Suppressor macrophage (primary cell): ENCODE measurements at regions not wholly inside any gene's neighbourhood (a gene's known extent, or its start where the extent isn't known, plus 50 kb on each side); places are given as distances from the start of the nearest gene placed in this dataset.

ENCODE experiments used
- DNase-seq, 4 experiments: peaks; one replicate each; pipeline ENCODE4 v3.0.0-alpha.2; 2020 to 2022

DNA sequence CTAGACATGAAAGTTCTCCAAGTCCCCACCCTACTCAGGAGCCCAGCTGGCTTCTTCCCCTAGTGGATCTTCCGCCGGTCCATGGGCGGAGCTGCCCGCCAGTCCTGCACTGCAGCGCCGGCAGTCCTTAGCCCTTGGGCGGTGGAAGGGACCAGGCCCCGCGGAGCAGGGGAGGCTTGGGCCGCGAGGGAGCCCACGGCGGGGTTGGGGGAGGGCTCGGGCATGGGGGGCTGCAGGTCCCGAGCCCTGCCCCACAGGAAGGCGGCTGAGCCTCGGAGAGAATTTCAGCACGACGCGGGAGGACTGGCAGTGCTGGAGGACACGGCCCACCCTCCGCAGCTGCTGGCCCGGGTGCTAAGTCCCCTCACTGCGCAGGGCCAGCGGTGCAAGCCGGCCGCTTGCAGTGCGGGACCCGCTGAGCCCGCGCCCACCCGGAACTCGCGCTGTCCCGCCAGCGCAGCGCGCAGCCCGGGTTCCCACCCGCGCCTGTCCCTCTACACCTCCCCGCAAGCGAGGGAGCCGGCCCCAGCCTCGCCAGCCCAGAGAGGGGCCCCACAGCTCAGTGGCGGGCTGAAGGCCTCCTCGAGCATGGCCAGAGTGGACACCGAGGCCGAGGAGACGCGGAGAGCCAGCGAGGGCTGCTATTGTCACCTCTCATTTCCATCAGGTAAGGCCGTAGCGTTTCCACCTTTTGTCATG, 1398.6 kb downstream of the MRPL39 start:
- no peak for DNase-seq

DNA sequence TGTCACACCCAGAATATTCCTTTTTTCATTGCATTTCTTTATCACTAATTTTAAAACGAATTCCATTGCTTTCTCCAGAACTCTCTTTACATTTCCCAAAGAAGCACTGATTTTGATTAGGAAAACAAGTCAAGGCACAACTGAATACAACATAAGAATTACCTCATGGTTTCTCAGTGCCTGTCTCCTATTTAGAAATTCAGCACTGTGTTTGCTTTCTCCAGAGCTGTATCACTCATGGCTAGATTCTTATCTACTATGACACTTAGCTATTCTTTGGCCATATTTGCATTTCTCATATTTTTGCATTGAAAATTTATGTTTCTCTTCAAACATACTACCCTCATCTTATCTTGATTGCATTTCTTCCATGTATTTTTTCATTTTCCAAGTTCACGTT, 1402.0 kb downstream of the MRPL39 start:
- DNase-seq: no peak

DNA sequence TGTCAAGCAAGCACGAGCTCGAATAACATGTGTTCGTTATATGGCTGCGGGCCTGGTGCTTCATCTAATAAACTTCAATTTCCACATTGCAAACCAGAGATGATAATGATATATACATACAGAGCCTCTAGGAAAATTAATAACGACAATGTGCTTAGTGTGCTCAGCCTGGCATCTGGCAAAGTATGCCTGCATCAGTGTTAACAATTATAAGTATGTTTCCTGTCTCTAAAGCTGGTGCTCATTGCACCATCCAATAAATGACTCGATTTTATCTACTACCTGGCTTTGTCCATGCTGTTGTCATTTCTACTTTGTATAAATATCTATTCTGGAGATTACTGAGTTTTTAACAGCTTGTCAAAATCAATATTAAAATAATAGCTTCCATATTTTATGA, 1402.6 kb downstream of the MRPL39 start:
- no peak for DNase-seq

DNA sequence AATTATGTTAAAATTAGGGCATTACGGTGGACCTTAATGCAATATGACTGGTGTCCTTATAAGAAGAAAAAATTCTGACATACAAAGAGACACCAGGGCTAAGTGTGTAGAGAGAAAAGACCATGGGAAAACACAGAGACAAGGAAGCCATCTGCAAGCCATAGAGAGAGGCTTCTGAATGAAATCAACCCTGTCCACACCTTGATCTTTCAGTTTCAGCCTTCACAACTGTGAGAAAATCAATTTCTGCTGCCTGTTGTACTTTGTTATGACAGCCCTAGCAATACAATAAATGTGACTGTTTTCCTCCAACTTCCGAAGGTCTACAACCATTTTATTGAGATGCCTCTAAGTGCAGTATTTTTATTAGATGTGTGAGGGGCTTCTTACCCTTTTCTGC, 1407.2 kb downstream of the MRPL39 start:
- DNase-seq: no peak

GRCh38 chr21:24197923-24198322, 1409.4 kb downstream of the MRPL39 start:
- no peak for DNase-seq

GRCh38 chr21:24197132-24197643, 1410.1 kb downstream of the MRPL39 start:
- no peak for DNase-seq

DNA sequence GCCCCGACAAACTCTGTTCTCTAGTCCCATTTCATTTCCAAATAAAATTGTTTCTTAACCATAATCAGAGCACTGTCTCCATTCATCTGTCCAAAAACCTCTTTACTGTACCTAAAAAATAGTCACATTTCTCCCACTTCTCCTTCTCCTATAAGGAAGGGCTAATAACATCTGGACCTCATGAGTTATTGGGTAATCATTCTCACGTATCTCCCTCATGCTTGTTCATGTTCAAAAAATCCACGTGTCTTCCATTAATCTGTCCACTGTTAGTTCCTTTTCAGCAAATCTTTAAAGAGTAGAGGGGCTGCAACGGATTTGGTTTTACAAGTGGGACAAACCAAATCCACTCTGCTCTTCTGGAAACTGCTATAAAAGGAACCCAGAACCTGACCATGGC, 1418.8 kb downstream of the MRPL39 start:
- no peak for DNase-seq

DNA sequence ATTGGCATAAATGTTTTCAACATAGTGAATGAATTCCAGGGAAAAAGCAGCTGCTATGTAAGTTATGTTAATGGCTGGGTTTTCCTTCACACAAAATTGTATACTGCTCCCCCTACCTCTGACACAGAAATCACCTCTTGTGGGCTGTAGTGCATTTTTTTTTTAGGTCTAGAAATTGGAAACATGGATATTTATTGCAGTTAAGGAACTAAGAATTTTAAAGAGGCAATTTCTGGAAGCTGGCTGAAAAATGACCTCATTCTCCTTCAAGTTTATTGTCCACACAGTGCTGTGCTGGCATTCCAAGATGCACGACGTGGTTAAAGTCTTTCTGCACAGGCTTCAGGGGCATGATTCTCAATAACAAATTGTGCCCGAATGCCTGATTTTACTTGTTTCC, 1424.2 kb downstream of the MRPL39 start:
- DNase-seq: no peak

- DNase-seq: no peak
Measured at GRCh38 chr21:24179110-24179509, 1428.2 kb downstream of the MRPL39 start.

DNA sequence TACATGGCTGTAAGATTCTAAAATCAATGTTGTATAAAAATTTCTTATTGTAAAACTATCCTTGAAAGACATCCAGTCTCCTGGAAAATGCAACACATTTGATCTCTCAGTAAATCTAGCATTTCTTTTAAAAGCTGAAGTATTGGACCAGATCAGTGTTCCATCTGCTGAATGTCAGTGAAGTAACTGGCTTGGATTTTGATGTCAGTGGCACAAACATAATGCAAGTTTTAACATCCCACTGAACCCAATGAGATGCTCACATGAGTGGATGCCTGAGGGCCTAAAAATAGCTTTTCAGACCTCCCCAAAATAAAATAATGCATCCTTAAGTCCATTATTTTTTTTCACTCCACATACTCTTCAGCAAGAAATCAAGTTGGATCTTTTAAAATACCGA, 1432.2 kb downstream of the MRPL39 start:
- no peak for DNase-seq

- no peak for DNase-seq
Measured at GRCh38 chr21:24171736-24172135, 1435.5 kb downstream of the MRPL39 start.

GRCh38 chr21:24163539-24163938, 1443.7 kb downstream of the MRPL39 start:
- DNase-seq: no peak

DNA sequence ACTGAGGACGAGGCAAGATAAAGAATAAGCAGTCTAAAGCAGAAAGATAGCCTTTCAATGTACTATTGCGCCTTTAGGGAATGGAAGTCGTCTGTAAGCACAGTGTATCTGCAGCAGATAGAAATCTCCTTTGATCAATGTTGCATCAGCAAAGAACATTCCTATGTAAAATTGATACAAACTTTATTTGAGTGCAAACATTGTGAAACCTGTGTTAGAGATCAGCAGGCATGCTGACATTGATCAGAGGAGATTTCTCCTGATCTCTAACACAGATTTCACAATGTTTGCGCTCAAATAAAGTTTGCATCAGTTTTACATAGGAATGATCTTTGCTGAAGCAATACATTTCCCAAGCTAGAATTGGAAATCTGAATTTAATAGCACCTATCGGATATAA, 1446.8 kb downstream of the MRPL39 start:
- DNase-seq: no peak

DNA sequence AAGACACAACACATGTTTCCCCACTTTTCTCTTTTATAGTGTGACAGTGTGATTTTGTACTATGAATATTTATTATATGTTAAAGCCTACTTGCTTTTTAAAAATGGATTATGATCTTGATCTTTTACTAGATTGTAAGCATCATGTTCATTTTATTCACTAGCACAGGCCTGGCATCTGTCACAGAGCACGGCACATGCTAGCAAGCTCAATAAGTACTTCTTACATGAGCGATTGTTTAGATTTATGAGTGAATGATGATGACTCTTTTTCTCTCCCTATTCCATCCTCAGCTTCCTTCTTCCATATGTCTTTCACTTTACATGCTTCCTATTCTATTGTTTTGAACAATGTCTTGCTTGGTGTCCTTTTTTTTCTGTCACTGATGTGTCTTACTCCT, 1454.1 kb downstream of the MRPL39 start:
- no peak for DNase-seq

GRCh38 chr21:24150753-24151152, 1456.5 kb downstream of the MRPL39 start:
- DNase-seq: no peak

DNA sequence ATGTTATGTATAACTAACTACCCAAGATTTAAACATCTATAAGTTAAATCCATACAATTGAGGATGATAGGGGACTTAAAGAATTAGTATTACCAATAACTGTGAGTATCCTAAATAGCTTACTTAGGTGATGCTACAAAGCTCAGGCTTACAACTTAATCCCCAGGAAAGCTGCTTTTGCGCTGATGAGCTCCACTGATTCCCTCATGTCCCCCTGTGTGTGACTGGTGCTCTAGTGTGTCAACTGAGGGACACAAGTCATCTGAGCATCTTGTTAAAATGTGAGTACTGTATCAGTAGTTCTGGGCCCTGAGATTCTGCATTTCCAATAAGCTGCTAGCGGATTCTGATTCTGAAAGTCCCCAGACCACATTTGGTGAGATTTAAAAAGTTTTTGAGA, 1458.8 kb downstream of the MRPL39 start:
- no peak for DNase-seq

DNA sequence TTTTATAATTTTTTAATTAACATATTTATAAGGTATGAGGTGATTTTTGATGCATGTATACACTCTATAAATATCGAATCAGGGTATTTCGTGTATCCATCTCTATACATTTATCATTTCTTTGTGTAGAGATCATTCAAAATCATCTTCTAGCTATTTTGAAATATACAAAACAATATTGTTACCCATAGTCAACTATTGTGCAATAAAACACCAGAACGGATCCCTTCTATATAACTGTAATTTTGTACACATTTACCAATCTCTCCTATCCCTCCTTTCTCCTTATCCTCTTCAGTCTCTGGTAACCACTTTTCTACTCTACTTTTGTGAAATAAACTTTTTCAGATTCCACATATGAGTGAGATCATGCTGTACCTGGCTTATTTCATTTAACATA, 1459.6 kb downstream of the MRPL39 start:
- no peak for DNase-seq

- no peak for DNase-seq
Measured at GRCh38 chr21:24131056-24131455, 1476.2 kb downstream of the MRPL39 start.

GRCh38 chr21:24127651-24128050, 1479.6 kb downstream of the MRPL39 start:
- DNase-seq: no peak

GRCh38 chr21:24123785-24124184, 1483.5 kb downstream of the MRPL39 start:
- no peak for DNase-seq

DNA sequence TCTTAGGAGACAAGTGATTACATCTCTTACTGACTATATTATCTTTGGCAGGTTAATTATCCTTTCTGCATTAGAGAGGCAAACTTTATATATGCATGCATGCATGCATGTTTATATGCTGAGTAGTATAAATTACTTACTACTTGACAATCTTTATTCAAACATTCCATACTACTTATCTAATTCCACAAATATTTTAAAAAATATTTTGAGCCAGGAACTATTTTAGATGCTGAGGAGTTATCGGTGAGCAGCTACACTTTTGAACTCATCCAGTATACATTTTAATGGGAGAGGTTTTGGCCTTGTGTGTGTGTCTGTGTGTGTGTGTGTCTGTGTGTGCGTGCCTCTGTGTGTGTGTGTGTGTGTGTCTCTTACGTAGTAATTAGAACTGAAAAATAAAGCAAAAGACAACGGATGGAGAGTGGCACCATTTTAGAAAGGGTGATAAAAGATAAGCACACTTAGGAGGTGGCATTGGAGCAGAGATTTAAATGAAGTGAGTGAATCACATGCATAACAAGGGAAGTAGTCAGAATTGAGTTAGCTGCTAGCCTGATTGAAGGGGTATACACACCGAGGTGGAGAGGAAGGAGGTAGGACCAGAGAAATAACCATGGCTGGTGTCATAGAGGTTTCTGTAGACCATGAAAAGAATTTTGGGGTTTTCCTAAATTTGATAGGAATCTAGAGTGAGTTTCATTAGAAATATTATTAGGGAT, 1488.4 kb downstream of the MRPL39 start:
- no peak for DNase-seq

DNA sequence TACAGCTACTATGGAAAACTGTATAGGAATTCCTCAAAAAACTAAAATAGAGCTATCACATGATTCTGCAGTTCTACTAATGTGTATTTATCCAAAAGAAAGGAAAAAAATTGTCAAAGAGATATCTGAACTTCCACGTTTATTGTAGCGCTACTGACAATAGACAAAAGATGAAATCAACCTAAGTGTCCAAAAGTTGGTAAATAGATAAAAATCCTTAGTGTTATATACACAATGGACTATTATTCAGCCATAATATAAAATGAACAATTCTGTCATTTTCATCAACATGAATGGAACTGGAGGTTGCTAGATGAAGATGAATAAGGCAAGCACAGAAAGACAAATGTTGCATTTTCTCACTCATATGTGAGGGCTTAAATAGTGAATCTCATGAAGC, 1492.1 kb downstream of the MRPL39 start:
- no peak for DNase-seq

GRCh38 chr21:24112020-24112419, 1495.3 kb downstream of the MRPL39 start:
- no peak for DNase-seq

DNA sequence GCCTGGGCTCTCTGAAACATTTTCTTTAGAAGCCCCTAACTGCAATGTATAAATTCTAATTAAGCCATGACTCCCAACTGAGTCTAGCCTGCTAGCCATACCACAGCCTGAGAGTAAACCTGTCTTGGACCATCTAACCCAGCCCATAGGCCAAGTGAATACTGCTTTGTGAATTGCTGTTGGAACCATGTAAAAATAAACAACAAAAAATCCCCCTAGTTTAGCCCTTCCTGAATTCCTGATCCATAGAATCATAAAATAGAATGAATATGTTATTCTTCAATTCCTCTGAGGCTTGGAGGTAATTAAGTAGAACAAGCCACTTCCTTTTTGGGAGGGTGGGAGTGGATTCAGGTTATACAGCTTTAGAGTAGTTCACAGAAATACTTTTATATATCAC, 1496.4 kb downstream of the MRPL39 start:
- no peak for DNase-seq
